Ecto neural progenitor cell (in vitro differentiated cells): ENCODE measurements at regions not wholly inside any gene's neighbourhood (a gene's known extent, or its start where the extent isn't known, plus 50 kb on each side); places are given as distances from the start of the nearest gene placed in this dataset.
A peak's percentile ranks its signal among the peaks of the same experiment; 100 is the strongest.

Experiments
- DNase-seq: peaks from one replicate; pipeline ENCODE4 v3.0.0-alpha.2; 2018; ENCODE audit warnings: low spot score

DNA sequence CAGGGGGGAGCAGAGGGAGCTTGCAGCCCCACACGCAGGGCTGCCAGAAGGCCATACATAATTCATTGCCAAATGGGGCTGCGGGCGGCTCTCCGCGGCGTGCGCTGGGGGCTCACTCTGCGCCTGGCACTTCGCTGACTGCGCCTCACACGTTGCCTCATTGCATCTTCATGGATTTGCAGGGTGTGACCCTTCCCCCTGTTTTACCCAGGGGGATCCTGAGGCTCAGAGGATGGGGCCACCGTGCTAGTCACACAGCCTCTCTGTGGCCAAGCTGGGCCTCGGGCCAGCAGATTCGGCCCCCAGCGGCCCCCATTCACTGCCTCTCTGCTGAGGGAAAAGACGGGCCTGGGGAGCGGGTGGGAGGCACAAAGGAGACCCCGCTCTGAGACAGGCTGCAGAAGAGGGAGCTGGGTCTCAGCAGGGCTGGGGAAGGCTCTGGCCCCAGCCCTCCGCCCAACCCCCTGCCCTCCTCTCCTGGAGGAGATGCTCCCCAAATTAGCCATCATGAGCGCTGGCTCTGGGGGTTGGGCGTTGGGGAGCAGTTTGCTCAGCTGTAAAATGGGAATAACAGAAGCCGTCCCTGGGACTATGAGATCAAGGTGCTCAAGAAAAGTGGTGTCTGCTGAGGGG is 115.5 kb downstream of the C9orf50 start:
- DNase-seq = no peak

- DNase-seq = no peak
These were observed 116.5 kb downstream of the C9orf50 start for GRCh38 chr9:129504404-129504803.

- DNase-seq = no peak
These were observed 119.1 kb downstream of the C9orf50 start for GRCh38 chr9:129501771-129502319.

DNA sequence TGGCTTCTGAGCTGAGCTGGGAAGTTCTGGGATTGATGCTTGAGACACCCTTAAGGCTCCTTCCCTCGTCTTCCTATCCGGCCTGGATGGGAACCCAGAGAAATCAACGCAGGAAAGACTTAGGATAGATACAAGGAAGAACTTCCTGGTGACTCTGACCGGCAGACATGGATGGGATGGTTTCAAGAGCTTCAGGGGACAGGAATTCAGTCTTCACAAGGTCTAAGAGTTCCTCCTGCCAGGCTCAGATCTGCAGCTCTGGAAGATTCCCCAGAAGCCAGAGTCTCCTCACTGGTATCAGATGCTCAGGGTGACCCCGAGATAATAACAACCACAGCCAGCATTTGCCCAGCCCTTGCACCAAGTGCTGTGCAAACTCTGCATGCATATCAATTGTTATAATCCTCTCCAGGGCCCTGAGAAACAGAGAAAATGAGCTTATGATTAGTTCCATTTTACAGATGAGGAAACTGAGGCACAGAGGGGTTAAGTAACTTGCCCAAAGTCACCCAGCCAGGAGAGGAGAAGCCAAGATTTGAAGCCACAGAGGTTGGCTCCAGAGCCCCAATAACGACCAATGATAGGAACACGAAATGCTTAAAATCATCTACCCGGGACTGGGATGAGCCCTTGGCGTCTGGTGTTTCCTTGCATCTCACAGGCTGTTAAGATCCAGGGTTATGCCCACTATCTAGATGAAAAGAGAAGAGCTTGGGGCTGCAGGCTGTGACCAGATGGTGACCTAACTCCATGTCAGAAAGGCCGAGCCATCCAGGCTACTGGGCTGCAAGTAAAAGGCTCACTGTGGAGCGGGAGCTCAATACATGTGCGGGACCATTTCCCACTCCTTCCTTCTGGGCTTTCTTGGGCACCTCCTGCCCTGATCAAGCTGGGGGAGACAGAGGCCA is 119.8 kb downstream of the C9orf50 start:
- no peak for DNase-seq

DNA sequence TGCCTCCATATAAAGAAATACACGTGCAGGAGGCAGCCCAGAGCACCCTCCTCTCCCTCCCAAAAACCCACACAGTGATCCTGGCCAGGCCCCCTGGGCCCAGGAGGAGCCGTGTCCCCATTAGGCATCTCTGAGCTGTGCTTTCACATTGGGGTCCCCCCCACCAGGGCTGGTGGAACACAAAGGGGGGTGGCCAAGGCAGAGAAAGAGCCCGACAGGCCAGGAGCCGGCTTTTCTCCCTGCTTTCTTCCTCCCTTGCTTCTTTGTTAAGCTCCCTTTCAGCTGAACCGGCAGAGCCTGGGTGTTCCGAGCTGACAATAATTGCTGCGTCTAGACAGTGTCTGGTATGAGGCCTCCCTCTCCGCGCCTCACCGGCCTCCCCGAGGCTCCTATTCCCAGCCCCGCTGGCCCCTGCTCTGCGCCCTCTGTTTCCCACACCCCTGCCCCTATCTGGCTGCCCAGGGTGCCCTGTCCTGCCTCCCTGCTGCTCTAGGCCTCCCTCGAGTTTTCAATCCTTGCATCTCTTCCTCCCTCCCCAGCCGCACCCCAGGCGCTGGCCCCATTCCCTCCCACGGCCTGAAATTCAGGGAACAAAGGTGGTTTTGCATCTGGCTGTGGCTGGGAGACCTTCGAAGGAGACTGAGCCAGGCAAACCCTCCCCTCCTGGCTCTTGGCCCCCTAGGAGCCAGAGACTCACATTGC is 120.6 kb downstream of the C9orf50 start:
- DNase-seq = peak; percentile 80

- DNase-seq = no peak
These were observed 122.2 kb downstream of the C9orf50 start for GRCh38 chr9:129498451-129499384.

GRCh38 chr9:129497813-129498450 is 123.0 kb downstream of the C9orf50 start:
- no peak for DNase-seq

DNA sequence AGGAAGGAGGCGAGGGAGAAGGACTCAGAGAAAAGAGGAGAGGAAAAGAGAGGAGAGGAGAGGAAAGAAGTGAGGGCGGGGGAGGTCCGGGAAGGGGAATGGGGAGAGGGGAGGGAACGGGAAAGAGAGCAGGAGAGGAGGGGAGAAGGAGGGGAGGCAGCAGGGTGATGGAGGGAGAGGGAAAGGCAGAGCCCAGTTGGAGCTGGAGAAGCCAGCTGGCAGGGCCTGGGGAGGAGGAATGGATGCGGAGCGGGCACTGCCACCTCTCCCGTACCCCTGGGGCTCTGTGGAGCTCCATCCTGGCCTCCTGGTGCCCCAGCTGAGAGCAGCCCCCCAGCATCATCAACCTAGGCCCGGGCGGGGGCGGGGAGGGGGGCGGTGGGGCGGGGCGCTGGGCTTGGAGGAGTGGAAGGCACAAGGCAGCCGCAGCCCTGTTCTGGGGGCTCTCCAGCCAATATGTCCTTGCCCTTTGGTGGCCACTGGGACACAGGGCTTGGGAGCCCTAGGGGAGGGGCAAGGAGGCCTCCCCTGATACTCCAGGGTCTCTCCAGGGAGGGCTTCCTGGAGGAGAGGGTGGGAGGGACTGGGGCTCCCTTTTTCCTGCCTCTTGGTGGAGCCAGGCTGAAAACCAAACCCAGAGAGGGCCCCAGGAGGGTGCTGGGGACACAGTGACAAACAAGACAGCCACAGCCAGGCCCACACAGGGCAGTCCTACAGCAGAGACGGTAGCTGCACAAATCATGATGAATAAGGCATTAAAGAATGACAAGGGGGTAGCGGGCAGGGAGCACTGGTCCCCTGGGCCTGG is 123.7 kb downstream of the C9orf50 start:
- DNase-seq = no peak

GRCh38 chr9:129496473-129497004 is 124.4 kb downstream of the C9orf50 start:
- peak; percentile 96 for DNase-seq

DNA sequence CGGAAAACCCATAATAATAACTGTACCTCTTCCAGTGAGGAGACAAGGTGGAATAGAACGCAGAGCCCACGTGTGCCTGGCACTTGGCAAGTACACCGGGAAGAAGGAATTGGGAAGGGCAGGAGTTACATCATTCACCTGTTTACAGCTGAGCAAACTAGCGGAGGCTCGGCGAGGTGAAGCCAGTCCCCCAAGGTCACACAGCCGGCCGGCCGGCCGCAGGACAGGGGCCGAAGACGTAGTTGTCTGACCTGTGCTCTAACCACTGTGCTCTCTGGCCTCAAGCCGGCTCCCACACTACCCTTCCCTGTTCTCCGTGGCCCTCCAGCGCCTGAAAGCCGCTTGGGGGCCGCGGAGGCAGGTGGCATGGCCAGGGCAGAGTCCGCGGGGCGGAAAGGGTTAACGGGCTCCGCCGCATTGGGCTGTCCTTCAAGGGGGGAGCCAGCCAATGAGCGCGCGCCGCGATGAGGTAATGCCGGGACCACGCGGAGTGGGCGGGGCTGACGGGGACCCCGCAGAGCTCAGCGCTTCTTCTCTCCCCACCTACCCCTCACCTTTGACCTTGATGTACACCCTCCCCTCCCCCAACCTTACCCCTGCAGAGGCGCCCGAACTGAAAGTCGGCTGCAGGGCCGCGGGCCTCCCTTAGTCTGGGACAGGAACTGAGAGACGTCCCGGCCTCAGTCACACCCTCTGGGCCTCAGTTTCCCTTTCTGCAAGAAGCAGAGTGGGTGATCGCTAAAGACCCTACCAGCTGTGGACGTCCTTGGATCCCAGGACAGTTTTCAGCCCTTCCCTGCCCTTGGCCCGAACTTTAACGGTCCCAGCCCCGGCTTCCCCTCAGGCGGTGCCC is 125.1 kb downstream of the C9orf50 start:
- peak; percentile 95 for DNase-seq

GRCh38 chr9:129494113-129494789 is 126.7 kb downstream of the C9orf50 start:
- DNase-seq = no peak

DNA sequence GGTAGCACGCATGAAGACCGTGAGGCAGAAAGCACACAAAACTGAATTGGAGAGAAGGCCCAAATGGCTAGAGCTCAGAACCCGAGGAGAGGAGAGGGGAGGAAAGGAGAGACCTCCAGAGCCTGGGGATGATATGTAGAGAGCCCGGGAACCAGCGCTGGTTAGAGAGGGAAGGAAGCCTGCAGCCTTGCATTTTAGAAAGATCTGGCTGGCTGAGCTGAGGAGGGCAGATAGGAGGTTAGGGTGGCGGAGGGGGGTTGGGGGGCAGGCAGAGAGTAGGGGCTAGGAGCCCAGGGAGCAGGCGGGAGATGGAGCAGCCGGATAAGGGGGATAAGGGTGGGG is 127.2 kb downstream of the C9orf50 start:
- DNase-seq = no peak

GRCh38 chr9:129493002-129493705 is 127.7 kb downstream of the C9orf50 start:
- DNase-seq = no peak

- no peak for DNase-seq
These were observed 129.4 kb downstream of the C9orf50 start for GRCh38 chr9:129491487-129491855.

DNA sequence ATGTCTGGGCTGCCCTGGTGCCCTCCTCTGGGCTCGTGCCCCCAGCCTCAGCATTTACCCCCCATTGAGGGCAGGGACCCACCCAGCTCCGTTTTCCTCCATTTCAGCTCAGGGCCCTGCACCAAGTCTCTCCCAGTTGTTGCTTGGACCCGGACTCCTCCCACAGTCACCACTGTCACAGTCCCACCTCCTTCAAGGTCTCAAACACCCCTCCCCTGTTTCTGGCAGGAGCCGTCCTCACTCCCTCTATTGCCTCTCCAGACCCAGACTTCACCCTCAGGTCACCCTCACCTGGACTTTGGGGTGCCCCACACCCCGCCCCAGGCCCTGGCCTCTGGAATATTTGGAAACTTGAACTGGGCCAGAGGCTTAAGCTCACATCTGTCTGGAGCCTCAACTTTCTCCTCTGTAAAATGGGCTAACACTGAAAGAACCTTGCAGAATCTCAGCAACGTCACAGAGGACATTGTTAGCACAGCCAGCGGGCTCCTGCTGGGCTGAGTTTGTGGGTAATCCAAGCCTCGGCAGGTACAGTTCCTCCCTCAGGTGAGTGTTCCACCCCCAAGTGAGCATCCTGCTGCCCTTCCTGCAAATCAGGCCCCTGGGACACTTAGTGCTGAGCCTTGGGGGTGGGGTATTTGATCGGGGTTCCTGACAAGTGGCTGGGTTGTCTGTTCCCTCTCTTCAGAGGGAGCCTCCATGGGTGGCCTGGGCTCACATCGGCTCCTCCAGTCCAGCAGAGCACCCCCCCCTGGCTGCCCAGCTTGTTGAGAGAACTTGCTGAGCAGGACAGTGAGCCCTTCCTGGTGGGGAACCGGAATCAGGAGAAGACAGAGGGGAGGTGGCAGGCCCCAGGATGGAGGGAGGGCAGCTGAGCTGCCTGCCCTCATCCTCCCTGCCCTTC is 130.1 kb downstream of the C9orf50 start:
- no peak for DNase-seq

- no peak for DNase-seq
These were observed 130.9 kb downstream of the C9orf50 start for GRCh38 chr9:129489838-129490582.
